Right lobe of liver (tissue), 4 donors: ENCODE measurements at regions not wholly inside any gene's neighbourhood (a gene's known extent, or its start where the extent isn't known, plus 50 kb on each side); places are given as distances from the start of the nearest gene placed in this dataset.

ENCODE experiments used
- CTCF ChIP-seq, 4 donors: fragments of 200-600 bp in 3 of 4; fragments of 450-650 bp in 1 of 4; IDR thresholded peaks; one replicate each; pipeline versions ENCODE4 v1.5.1 to v1.8.0; 2016 to 2022; ENCODE audit warnings: antibody characterized with exemption in 4 of 4, mild to moderate bottlenecking in 2 of 4
- POLR2A ChIP-seq: fragments of 450-650 bp; IDR thresholded peaks from one replicate; pipeline ENCODE4 v1.6.1; 2017; ENCODE audit warnings: antibody characterized with exemption, mild to moderate bottlenecking
- donor health status: DM: no; HTN: no; CAD: no.
- donor health status: DM: no; HTN: no; CAD: no.
- donor health status: DM: no; HTN: yes; CAD: no.

DNA sequence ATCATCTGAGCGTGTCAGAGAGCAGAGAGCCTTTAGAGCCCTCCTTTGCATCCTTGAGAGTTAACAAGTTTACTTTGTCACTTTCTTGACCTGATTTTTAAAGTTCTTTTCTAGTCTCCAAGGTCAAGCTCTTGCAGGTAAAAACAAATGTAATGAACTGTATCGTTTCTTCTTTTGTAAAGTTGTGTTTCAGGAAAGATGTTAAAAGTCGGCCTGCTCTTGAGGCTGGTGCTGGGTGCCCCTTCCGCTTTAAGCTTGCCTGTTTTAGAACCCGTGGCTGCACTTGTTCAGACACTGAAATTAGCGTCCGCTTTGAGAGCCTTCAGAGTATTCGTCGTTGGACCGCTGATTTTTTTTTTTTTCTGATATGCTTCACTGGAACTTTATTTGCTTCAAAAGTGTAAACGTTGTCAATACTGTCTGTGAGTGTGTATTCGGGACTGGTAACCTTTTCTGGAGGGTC, 52.6 kb upstream of the ULK4 start:
- TF ChIP-seq CTCF (IDR thresholded peaks at IDR 0.05) (no peak), POLR2A (no peak)
